ENCODE measurements at regions not wholly inside any gene's neighbourhood (a gene's known extent, or its start where the extent isn't known, plus 50 kb on each side); places are given as distances from the start of the nearest gene placed in this dataset.

DNA sequence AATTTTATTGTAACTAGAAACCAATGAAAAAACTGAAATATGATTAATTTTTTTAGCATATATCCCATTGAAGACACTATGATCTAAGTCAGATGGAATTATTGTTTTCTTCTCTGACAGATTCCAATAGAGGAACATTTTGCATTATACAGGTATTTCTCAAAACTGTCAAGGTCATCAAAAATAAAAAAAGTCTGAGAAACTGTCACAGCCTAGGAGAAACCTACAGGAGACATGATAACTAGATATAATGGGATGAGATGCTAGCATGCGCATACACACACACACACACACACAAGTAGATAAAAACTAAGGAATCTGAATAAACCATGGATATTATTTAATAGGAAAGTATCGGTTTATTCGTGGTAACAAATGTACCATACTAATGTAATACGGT lies 161.9 kb upstream of the HCRTR2 start:
- TF ChIP-seq, protein P1, sequence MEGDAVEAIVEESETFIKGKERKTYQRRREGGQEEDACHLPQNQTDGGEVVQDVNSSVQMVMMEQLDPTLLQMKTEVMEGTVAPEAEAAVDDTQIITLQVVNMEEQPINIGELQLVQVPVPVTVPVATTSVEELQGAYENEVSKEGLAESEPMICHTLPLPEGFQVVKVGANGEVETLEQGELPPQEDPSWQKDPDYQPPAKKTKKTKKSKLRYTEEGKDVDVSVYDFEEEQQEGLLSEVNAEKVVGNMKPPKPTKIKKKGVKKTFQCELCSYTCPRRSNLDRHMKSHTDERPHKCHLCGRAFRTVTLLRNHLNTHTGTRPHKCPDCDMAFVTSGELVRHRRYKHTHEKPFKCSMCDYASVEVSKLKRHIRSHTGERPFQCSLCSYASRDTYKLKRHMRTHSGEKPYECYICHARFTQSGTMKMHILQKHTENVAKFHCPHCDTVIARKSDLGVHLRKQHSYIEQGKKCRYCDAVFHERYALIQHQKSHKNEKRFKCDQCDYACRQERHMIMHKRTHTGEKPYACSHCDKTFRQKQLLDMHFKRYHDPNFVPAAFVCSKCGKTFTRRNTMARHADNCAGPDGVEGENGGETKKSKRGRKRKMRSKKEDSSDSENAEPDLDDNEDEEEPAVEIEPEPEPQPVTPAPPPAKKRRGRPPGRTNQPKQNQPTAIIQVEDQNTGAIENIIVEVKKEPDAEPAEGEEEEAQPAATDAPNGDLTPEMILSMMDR (IDR thresholded peaks at IDR 0.05 in 2 of 3, conservative IDR thresholded peaks at IDR 0.05 in 1 of 3; ENCODE audit: borderline replicate concordance in 1 of 3, insufficient read depth in 1 of 3, low read depth in 2 of 3, low read length in 2 of 3): no peak
- TF ChIP-seq, protein P2, sequence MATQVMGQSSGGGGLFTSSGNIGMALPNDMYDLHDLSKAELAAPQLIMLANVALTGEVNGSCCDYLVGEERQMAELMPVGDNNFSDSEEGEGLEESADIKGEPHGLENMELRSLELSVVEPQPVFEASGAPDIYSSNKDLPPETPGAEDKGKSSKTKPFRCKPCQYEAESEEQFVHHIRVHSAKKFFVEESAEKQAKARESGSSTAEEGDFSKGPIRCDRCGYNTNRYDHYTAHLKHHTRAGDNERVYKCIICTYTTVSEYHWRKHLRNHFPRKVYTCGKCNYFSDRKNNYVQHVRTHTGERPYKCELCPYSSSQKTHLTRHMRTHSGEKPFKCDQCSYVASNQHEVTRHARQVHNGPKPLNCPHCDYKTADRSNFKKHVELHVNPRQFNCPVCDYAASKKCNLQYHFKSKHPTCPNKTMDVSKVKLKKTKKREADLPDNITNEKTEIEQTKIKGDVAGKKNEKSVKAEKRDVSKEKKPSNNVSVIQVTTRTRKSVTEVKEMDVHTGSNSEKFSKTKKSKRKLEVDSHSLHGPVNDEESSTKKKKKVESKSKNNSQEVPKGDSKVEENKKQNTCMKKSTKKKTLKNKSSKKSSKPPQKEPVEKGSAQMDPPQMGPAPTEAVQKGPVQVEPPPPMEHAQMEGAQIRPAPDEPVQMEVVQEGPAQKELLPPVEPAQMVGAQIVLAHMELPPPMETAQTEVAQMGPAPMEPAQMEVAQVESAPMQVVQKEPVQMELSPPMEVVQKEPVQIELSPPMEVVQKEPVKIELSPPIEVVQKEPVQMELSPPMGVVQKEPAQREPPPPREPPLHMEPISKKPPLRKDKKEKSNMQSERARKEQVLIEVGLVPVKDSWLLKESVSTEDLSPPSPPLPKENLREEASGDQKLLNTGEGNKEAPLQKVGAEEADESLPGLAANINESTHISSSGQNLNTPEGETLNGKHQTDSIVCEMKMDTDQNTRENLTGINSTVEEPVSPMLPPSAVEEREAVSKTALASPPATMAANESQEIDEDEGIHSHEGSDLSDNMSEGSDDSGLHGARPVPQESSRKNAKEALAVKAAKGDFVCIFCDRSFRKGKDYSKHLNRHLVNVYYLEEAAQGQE (IDR thresholded peaks at IDR 0.05; ENCODE audit: low read depth): no peak
- TF ChIP-seq EZH2phosphoT487 (IDR thresholded peaks at IDR 0.05; ENCODE audit: borderline replicate concordance): no peak

Data from HCT116 (cell line).